Osteocyte (in vitro differentiated cells): ENCODE measurements at regions not wholly inside any gene's neighbourhood (a gene's known extent, or its start where the extent isn't known, plus 50 kb on each side); places are given as distances from the start of the nearest gene placed in this dataset.

Source experiments
- DNase-seq: peaks from one replicate; pipeline ENCODE4 v3.0.0; 2021; ENCODE audit warnings: mixed read lengths; ENCODE audit not compliant: unreplicated experiment; ENCODE audit errors: extremely low spot score
- H3K27ac Mint-ChIP-seq: one replicate; pipeline ENCODE4 v1.8.0; 2021; ENCODE audit warnings: mild to moderate bottlenecking, mixed read lengths; ENCODE audit not compliant: unreplicated experiment
- H3K27me3 Mint-ChIP-seq: one replicate; pipeline ENCODE4 v1.8.0; 2021; ENCODE audit warnings: mixed read lengths; ENCODE audit not compliant: unreplicated experiment
- H3K36me3 Mint-ChIP-seq: one replicate; pipeline ENCODE4 v1.8.0; 2021; ENCODE audit warnings: mixed read lengths; ENCODE audit not compliant: unreplicated experiment
- H3K4me1 Mint-ChIP-seq: one replicate; pipeline ENCODE4 v1.8.0; 2021; ENCODE audit warnings: mixed read lengths; ENCODE audit not compliant: unreplicated experiment
- H3K4me3 Mint-ChIP-seq: one replicate; pipeline ENCODE4 v1.8.0; 2021; ENCODE audit warnings: mild to moderate bottlenecking, moderate library complexity, mixed read lengths; ENCODE audit not compliant: unreplicated experiment
- H3K9me3 Mint-ChIP-seq: one replicate; pipeline ENCODE4 v1.8.0; 2021; ENCODE audit warnings: mixed read lengths; ENCODE audit not compliant: unreplicated experiment
- CTCF ChIP-seq: fragments of 200-600 bp; sonication (generic); IDR thresholded peaks from 2 replicates; pipeline ENCODE4 v1.5.0; 2021; ENCODE audit warnings: antibody characterized with exemption, mild to moderate bottlenecking, moderate library complexity

DNA sequence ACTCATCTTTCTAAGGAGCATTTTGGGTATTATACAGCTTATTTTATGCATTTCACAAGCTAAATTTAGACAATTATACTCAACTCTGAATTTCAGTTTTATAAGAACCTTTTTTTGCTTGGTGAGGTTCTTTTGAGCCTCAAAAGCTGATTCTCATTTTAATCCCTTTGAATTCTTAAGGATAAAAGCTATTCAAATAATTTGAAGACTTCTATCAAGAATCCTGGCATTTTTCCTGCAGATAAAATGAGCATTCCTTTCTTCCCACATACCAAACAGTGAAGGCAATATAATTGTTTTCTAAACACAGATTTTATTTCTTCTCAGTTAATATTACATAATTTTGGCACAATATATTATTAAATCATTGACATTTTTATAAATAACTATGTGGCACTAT is 118.4 kb upstream of the GPM6A start:
- Mint-ChIP-seq H3K27me3 (peaks cover 3% of the 10 kb centered on the region), H3K4me1 (no peaks in the 10 kb centered on the region), H3K4me3 (no peak overlapping the region), H3K27ac (no peak overlapping the region), H3K9me3 (no peaks in the 10 kb centered on the region), H3K36me3 (no peaks in the 10 kb centered on the region)
- DNase-seq, result no peak
- TF ChIP-seq CTCF, result no peak

GRCh38 chr4:175932116-175932515 is 120.1 kb upstream of the GPM6A start:
- no peak overlapping the region for H3K27ac Mint-ChIP-seq
- DNase-seq, result no peak
- no peaks in the 10 kb centered on the region for H3K36me3 Mint-ChIP-seq
- no peaks in the 10 kb centered on the region for H3K4me1 Mint-ChIP-seq
- no peaks in the 10 kb centered on the region for H3K9me3 Mint-ChIP-seq
- no peak for TF ChIP-seq CTCF
- H3K27me3 Mint-ChIP-seq, result peaks cover 3% of the 10 kb centered on the region
- H3K4me3 Mint-ChIP-seq, result no peak overlapping the region

DNA sequence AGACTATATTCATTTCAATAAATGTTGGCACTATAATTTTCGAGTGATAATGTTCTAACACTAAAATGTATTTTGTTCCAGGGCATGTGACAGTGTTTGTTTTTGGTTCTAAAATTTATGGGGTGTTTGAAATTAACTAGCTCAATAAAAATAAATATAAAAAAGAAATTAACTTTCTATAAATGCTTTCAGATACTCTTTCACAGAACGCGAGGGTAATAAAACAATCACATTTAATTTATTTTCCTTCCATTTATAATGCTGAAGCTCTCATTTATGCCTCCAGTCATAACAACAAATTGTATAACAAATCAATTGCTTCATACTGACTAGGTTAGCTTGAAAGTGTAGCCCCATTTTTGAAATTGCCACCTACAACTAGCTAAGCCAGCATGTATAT is 122.4 kb upstream of the GPM6A start:
- Mint-ChIP-seq H3K9me3 (no peaks in the 10 kb centered on the region), H3K4me1 (no peaks in the 10 kb centered on the region), H3K4me3 (no peak overlapping the region), H3K27me3 (peaks cover 12% of the 10 kb centered on the region), H3K36me3 (no peaks in the 10 kb centered on the region), H3K27ac (no peak overlapping the region)
- no peak for DNase-seq
- no peak for TF ChIP-seq CTCF

GRCh38 chr4:175935016-175935661 is 123.1 kb upstream of the GPM6A start:
- no peak overlapping the region for H3K4me3 Mint-ChIP-seq
- H3K9me3 Mint-ChIP-seq, result no peaks in the 10 kb centered on the region
- DNase-seq, result no peak
- TF ChIP-seq CTCF, result no peak
- no peaks in the 10 kb centered on the region for H3K36me3 Mint-ChIP-seq
- H3K4me1 Mint-ChIP-seq, result no peaks in the 10 kb centered on the region
- peaks cover 11% of the 10 kb centered on the region for H3K27me3 Mint-ChIP-seq
- no peak overlapping the region for H3K27ac Mint-ChIP-seq

DNA sequence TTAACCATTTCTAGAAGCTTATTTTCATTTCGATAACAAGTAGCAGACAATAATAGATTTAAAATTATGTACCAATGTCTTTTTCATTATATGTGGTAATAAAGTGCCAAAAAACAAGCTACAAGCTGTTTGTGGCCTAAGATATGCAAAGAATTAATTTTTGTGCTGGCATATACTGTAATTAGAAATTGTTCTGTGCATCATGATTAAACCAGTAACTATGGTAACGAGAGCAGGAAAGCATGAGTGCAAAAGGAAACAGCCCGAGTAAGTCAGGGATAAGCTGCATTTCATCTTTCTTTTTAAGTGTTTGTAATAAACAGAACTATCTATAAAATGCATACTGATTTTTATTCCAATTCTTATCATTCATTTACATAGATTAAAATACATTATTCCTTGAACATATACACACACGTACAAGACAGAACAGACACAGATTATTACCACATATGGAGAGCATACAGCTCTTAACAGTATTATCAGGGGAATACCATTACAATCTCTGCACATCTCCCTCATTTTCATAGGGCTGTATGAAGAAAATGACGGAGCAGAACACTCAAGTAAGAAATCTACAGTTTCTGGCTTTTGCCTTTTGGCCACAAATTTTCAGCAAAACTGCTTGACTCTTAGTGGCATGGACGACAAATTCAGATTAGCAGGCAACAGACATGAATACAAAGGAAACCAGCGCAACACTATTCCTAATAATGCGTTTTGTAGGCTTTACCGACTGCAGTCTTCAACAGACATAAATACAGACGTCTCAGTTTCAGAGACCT is 121.3 kb upstream of the WDR17 start:
- Mint-ChIP-seq H3K27ac (no peak overlapping the region), H3K36me3 (no peaks in the 10 kb centered on the region), H3K4me1 (no peaks in the 10 kb centered on the region), H3K9me3 (no peaks in the 10 kb centered on the region), H3K27me3 (peaks cover 17% of the 10 kb centered on the region), H3K4me3 (no peak overlapping the region)
- no peak for DNase-seq
- no peak for TF ChIP-seq CTCF
